Spleen (tissue), 11 donors: ENCODE measurements at regions not wholly inside any gene's neighbourhood (a gene's known extent, or its start where the extent isn't known, plus 50 kb on each side); places are given as distances from the start of the nearest gene placed in this dataset.

Experiments used
- DNase-seq: peaks from one replicate; pipeline ENCODE4 v3.0.0-alpha.2; 2020
- H3K27ac ChIP-seq, 8 donors: fragments of 200-600 bp; sonication (generic) in 7 of 8; 1 replicate in 4 of 8; 2 replicates in 4 of 8; pipeline versions ENCODE4 v1.5.0 to v1.8.0; 2016 to 2021; ENCODE audit warnings: inconsistent platforms in 4 of 8, mild to moderate bottlenecking in 4 of 8, moderate library complexity in 1 of 8
- H3K27me3 ChIP-seq, 7 donors: fragments of 200-600 bp; sonication (generic) in 6 of 7; replicated peaks in 1 of 7; 1 replicate in 4 of 7; 2 replicates in 3 of 7; pipeline versions ENCODE4 v1.5.0 to v1.8.0; 2016 to 2021; ENCODE audit warnings: inconsistent platforms in 3 of 7, mild to moderate bottlenecking in 1 of 7
- H3K36me3 ChIP-seq, 6 donors: fragments of 200-600 bp; sonication (generic) in 5 of 6; 1 replicate in 4 of 6; 2 replicates in 2 of 6; pipeline versions ENCODE4 v1.5.0 to v1.8.0; 2016 to 2021; ENCODE audit warnings: inconsistent platforms in 2 of 6
- H3K4me1 ChIP-seq, 6 donors: fragments of 200-600 bp; sonication (generic) in 5 of 6; 1 replicate in 3 of 6; 2 replicates in 3 of 6; pipeline versions ENCODE4 v1.5.0 to v1.8.0; 2016 to 2021; ENCODE audit warnings: inconsistent platforms in 3 of 6
- H3K4me3 ChIP-seq, 8 donors: fragments of 200-600 bp; sonication (generic) in 7 of 8; 1 replicate in 4 of 8; 2 replicates in 4 of 8; pipeline versions ENCODE4 v1.5.0 to v1.8.0; 2016 to 2021; ENCODE audit warnings: inconsistent platforms in 4 of 8, mild to moderate bottlenecking in 4 of 8, moderate library complexity in 2 of 8
- H3K9me3 ChIP-seq, 8 donors: fragments of 200-600 bp; sonication (generic) in 7 of 8; 1 replicate in 4 of 8; 2 replicates in 4 of 8; pipeline versions ENCODE4 v1.5.0 to v1.8.0; 2016 to 2021; ENCODE audit warnings: inconsistent platforms in 4 of 8
- CTCF ChIP-seq, 11 experiments: fragments of 200-600 bp in 7 of 11; fragments of 450-650 bp in 4 of 11; sonication (generic) in 4 of 11; IDR thresholded peaks in 8 of 11; conservative IDR thresholded peaks in 3 of 11; 1 replicate in 7 of 11; 2 replicates in 4 of 11; pipeline versions ENCODE4 v1.4.0 to v1.8.0; 2016 to 2021; ENCODE audit warnings: antibody characterized with exemption in 11 of 11, inconsistent platforms in 4 of 11, mild to moderate bottlenecking in 1 of 11
- POLR2A ChIP-seq, 3 donors: fragments of 450-650 bp; IDR thresholded peaks; one replicate each; pipeline ENCODE4 v1.5.1; 2017; ENCODE audit warnings: antibody characterized with exemption in 3 of 3, mild to moderate bottlenecking in 1 of 3
- POLR2AphosphoS5 ChIP-seq, 3 donors: sonication (generic); formaldehyde crosslinking; IDR thresholded peaks; one replicate each; pipeline ENCODE4 v1.5.1; 2017; ENCODE audit warnings: antibody characterized with exemption in 3 of 3
- WGBS, 5 donors: extraction: QIAGEN DNeasy Blood & Tissue Kit in 3 of 5; methylation state at CpG; one replicate each; pipeline versions ENCODE4 v1.1.5 to v1.1.7; 2013 to 2018; 5-methylcytosine and 5-hydroxymethylcytosine counted together
- intact Hi-C: fragments of 100-400 bp; cut with DNase I; formaldehyde crosslinking; loops from one replicate; pipeline ENCODE4 v1.15.0; 2023; ENCODE audit warnings: low total_unique reads
- donor health status: healthy with polysubstance abuse.
- donor health status: DM: no; HTN: no; CAD: no; lungs with moderate emphysema.
- donor health status: DM: no; HTN: no; CAD: no.
- donor health status: Bipolar disorder and iron deficiency.
- donor health status: healthy.
- donor health status: DM: no; HTN: no; CAD: no.
- donor health status: DM: yes; HTN: yes; CAD: no.

DNA sequence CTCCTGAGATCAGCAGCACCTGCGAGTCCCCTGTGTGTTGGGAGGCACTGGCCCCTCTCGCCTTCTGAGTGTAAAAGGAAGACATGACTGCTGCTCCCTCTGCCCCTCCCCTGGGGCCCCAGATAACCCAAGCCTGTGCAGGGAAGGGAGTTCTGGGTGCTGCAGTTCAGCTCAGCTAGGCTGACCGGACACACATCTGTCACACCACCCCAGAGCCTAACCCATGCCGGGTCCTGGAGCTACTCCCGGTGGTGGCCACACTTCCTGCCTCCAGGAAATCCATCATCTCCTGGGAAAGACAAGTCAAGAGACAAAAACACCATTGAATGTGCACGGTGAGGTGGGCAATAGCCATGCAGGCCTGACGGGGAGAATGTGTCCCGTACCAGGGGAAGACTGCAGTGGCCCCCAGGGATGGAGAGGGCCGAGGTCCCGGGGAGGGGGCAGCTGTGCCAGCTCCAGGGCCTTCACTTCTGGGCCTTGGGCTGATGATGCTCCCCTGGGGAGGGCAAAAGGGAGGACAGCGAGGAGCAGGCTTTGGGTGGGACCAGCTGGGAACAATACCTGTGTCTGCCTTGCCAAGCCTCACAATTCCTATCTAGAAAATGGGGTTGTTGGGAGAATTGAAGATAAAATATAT, 210.6 kb downstream of the TFCP2L1 start:
- H3K9me3 ChIP-seq: no peaks in the 10 kb centered on the region
- 43 to 62% (median 47%) methylated on average over 9 to 11 of the region's 11 CpGs for WGBS, 5 donors
- H3K27me3 ChIP-seq: peaks cover 0 to 74% (median 28%) of the 10 kb centered on the region in 7 donors
- H3K4me1 ChIP-seq: peaks cover 0 to 15% (median 4%) of the 10 kb centered on the region in 6 donors
- no peaks in the 10 kb centered on the region for H3K36me3 ChIP-seq
- no peak overlapping the region for H3K4me3 ChIP-seq
- DNase-seq: no peak
- intact Hi-C loops: loop anchor here (5.0 kb wide), 1 partner anchor 377 kb away; no protein-coding TSS in a partner anchor
- TF ChIP-seq POLR2AphosphoS5 (IDR thresholded peaks at IDR 0.05): no peak
- TF ChIP-seq CTCF (IDR thresholded peaks at IDR 0.05 in 8 of 11, conservative IDR thresholded peaks at IDR 0.05 in 3 of 11): no peak
- TF ChIP-seq POLR2A (IDR thresholded peaks at IDR 0.05): no peak
- no peak overlapping the region for H3K27ac ChIP-seq

- intact Hi-C loops: no loop called here
- WGBS, 5 donors: 6 to 11% (median 8%) methylated on average over 14 of the region's 14 CpGs
- TF ChIP-seq CTCF (IDR thresholded peaks at IDR 0.05 in 8 of 11, conservative IDR thresholded peaks at IDR 0.05 in 3 of 11) (no peak), POLR2A (IDR thresholded peaks at IDR 0.05) (no peak), POLR2AphosphoS5 (IDR thresholded peaks at IDR 0.05) (no peak)
Measured at GRCh38 chr2:121075006-121075551, 209.9 kb downstream of the TFCP2L1 start.

DNA sequence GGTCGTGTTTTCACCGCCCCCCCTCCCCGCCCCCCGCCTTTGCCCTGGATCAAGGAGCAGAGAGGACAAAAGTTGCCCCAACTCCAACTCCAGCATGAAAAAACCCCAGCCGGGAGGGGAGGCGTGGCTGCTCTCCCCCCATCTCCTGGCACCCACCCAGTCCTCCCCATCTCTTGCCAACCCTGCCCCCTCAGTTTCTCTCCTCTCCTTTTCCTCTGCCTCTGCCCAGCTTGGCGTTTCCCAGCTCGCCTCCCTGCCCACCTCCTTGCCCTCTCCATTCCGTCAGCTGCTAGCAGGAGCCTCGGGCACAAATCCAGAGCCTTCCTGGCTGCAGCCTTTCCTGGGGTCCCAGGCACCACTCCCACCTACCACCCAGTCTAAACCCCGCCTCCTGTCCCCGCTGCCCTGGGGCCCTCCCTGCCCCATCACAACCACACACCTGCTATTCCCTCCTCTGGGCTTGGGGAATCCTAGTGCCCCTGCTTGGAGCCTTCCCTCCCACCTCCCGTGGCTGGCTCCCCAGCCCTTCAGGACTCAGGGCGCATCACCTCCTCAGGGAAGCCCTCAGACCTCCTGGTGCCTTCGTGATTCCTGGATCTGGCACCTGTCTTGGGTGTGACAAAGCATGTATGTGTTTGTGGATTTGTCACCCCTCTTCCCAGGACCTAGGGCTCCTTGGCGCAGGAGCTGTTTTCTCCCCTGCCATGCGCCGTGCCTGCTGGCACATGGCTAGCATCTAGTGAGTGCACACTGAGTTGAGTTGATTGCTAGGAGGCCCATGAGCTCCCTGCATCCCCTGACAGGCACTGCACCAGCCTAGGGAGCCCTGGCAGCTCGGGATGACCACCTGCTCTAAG, 209.1 kb downstream of the TFCP2L1 start:
- 13 to 19% (median 15%) methylated on average over 18 to 19 of the region's 19 CpGs for WGBS, 5 donors
- Histone ChIP-seq H3K9me3 (no peaks in the 10 kb centered on the region), H3K4me3 (no peak overlapping the region), H3K4me1 (peaks cover 0 to 14% (median 4%) of the 10 kb centered on the region in 6 donors), H3K27me3 (peaks cover 0 to 74% (median 28%) of the 10 kb centered on the region in 7 donors), H3K36me3 (no peaks in the 10 kb centered on the region), H3K27ac (no peak overlapping the region)
- TF ChIP-seq POLR2A (IDR thresholded peaks at IDR 0.05) (no peak), POLR2AphosphoS5 (IDR thresholded peaks at IDR 0.05) (no peak), CTCF (IDR thresholded peaks at IDR 0.05 in 8 of 11, conservative IDR thresholded peaks at IDR 0.05 in 3 of 11) (no peak)
- intact Hi-C loops: no loop called here
- no peak for DNase-seq

More at GRCh38 chr2:121075006-121075551, 209.9 kb downstream of the TFCP2L1 start:
- no peak overlapping the region for H3K27ac ChIP-seq
- H3K27me3 ChIP-seq: peaks cover 0 to 74% (median 28%) of the 10 kb centered on the region in 7 donors
- H3K4me1 ChIP-seq: peaks cover 0 to 15% (median 4%) of the 10 kb centered on the region in 6 donors
- H3K9me3 ChIP-seq: no peaks in the 10 kb centered on the region
- H3K36me3 ChIP-seq: no peaks in the 10 kb centered on the region
- H3K4me3 ChIP-seq: no peak overlapping the region
- DNase-seq: no peak

- Histone ChIP-seq H3K4me1 (peaks cover 0 to 14% (median 4%) of the 10 kb centered on the region in 6 donors), H3K4me3 (no peak overlapping the region), H3K9me3 (no peaks in the 10 kb centered on the region), H3K27me3 (peaks cover 0 to 74% (median 28%) of the 10 kb centered on the region in 7 donors), H3K36me3 (no peaks in the 10 kb centered on the region), H3K27ac (no peak overlapping the region)
- WGBS, 5 donors: 25 to 50% (median 33%) methylated on average over 1 to 8 of the region's 8 CpGs
- DNase-seq: no peak
- TF ChIP-seq POLR2AphosphoS5 (IDR thresholded peaks at IDR 0.05) (no peak), POLR2A (IDR thresholded peaks at IDR 0.05) (no peak), CTCF (IDR thresholded peaks at IDR 0.05 in 8 of 11, conservative IDR thresholded peaks at IDR 0.05 in 3 of 11) (no peak)
- intact Hi-C loops: no loop called here
Measured at GRCh38 chr2:121076498-121076820, 208.5 kb downstream of the TFCP2L1 start.
